HG03175 (cell line): ENCODE measurements at regions not wholly inside any gene's neighbourhood (a gene's known extent, or its start where the extent isn't known, plus 50 kb on each side); places are given as distances from the start of the nearest gene placed in this dataset.

ENCODE experiments used
- ATAC-seq: cut with Tn5 transposase; IDR thresholded peaks from one replicate; pipeline ENCODE4 v1.9.1; 2021; ENCODE audit warnings: mild to moderate bottlenecking, moderate library complexity; ENCODE audit not compliant: unreplicated experiment

GRCh38 chr2:181240844-181241243 lies 216.3 kb upstream of the ITGA4 start:
- ATAC-seq, result no peak

DNA sequence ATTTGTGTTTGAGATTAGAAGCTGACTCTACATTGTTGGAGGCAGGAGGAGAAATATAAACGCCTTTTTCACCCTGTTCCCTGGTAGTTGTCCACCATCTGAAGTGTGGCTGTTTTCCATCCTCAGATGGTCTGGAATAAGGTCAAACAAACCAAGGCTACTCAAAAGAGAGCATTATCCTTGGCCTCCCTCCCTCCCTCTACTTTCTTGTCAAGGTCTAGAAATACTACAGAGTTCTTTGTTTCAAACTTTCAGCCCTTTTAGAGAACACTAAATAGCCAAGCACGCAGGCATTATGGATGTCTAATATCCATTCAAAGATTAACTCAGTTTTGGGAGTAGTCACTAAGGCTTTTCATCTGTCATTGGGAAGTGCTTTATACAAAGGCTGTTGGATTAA lies 215.8 kb upstream of the ITGA4 start:
- ATAC-seq, result peak; percentile 4

DNA sequence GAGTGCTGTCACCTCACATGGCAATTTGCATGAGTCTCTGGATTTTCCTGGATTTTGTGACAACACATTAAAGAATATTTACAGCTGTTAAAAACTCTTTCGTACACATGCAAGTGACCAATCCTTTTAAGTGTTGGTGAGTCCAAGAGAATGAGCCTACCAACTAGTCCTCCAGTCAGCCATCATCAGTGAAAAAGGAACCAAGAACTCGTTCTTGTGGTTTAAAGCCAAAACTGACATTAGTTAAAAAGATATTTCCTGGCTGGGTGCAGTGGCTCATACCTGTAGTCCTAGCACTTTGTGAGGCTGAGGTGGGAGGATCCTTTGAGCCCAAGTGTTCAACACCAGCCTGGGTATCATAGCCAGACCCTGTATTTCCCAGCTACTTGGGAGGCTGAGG lies 215.4 kb upstream of the ITGA4 start:
- ATAC-seq, result peak; percentile 88

- no peak for ATAC-seq
These were observed 214.9 kb upstream of the ITGA4 start for GRCh38 chr2:181242262-181242661.

DNA sequence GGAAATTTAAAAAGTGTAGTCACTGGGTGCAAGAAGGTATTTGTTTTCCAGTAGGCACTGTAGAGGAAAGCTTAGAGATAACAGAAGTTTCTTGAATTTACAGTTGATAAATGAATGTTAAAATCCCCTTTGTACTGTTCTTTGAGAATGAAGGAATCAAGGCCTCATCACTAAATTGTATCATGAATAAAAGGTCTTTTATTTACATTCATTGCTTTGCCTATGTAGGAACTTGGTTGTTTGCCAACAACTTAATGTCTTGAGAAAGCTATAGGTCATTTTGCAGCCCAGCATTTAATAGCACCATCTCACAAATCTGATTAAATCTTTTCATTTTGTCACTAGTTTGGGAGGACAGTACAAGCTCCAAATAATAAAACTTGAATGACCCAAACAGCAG lies 213.9 kb upstream of the ITGA4 start:
- ATAC-seq, result no peak

DNA sequence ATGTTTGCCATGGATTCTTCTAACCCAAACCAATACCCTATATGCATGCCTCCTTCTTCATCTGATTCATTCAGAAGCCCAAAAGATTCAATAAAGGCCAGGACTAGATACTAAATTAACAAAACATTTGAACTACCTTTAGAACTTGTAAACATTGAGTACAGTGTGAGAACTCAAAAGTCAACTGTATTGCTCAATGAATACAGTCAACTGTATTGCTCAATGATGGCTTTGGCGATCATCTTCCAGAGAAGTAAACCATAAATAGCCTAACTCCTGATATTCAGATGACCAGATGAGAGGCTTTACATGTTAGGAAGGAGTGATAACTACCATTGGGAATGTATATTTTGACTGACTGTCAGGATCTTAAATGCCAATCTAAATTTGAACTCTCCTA lies 206.5 kb upstream of the ITGA4 start:
- ATAC-seq, result no peak

DNA sequence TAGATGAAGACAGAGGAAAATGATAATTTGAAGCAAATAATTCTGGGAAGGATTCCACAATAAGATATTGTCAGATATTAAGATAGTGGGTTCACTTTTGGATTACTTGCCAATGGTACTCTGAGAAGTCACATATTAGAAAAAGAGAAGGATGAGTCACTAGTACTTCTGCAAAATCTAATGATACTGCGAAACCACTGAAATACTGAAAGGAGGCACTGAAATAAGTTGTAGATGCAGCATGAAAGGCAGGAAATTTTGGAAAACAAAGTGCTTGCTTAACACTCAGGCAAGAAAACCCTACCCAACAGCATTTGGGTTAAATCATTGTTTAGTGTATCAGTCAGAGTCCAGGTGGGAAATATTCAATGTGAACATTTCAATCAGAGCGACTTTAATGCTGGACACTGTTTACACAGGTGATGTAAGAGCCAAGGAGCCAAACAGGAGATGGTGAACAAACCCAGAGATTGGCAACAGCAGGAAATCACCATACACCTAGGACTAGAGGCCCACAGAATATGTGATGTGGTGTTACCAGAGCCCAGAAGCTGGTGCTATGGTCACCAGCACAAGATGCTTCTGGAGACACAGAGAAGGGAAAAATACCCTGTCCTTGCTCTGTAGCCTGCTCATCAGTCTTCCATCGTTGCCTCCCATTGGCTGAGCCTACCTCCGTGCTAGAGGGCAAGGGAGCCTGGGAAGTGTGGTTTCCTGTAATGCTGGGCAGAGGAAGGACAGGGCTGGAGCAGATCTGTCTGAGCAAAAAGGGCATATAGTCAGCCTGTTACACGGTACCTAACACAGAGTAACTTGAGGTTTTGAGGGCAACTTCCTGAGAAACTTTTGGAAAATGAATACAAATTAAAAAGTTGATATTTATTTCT lies 204.7 kb upstream of the ITGA4 start:
- no peak for ATAC-seq

GRCh38 chr2:181253438-181253837 lies 203.7 kb upstream of the ITGA4 start:
- ATAC-seq, result no peak

GRCh38 chr2:181255651-181256050 lies 201.5 kb upstream of the ITGA4 start:
- ATAC-seq, result no peak

DNA sequence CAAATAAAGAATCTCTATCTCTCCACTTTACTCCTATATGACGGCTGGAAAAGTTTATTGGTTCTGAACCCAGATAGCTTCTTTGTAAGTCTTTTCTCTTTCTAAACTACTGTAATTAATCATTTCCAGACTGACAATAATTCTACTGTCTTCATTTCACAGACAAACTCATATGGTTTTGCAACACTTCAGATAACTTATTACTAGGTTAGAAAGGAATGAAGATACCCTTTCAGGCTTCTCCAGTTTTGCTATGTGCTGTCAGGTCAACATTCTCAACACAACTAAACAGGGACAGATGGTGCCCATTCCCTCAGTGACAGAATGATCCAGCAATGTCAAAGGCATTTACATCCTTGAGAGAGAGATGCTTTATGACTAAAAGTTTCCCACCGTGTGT lies 198.5 kb upstream of the ITGA4 start:
- ATAC-seq, result no peak

- no peak for ATAC-seq
These were observed 194.4 kb upstream of the ITGA4 start for GRCh38 chr2:181262782-181263181.

GRCh38 chr2:181264001-181264400 lies 193.2 kb upstream of the ITGA4 start:
- ATAC-seq, result no peak

- no peak for ATAC-seq
These were observed 192.7 kb upstream of the ITGA4 start for GRCh38 chr2:181264441-181264840.

GRCh38 chr2:181266614-181267013 lies 190.6 kb upstream of the ITGA4 start:
- ATAC-seq, result no peak

GRCh38 chr2:181268174-181268867 lies 188.9 kb upstream of the ITGA4 start:
- peak; percentile 65 for ATAC-seq

DNA sequence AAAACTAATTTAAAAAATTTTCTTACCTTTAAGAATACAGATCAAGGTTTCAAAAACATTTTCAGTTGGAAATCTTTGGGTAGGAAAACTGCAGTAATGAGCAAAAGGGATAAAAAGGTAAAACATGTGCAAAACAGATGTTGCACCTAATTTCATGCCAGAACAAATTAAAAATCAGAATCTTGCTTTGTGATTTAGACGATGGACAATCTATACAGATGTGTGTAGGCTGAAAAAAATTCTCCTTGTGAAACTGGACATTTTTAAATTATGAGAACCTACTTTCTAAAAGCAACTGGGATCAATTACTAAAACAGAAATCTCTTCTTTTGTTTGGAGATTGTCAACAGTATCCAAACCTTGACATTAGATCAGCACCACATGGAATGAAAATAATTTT lies 183.2 kb upstream of the ITGA4 start:
- no peak for ATAC-seq

- no peak for ATAC-seq
These were observed 181.5 kb upstream of the ITGA4 start for GRCh38 chr2:181275643-181276070.

GRCh38 chr2:181281206-181281832 lies 175.9 kb upstream of the ITGA4 start:
- no peak for ATAC-seq

DNA sequence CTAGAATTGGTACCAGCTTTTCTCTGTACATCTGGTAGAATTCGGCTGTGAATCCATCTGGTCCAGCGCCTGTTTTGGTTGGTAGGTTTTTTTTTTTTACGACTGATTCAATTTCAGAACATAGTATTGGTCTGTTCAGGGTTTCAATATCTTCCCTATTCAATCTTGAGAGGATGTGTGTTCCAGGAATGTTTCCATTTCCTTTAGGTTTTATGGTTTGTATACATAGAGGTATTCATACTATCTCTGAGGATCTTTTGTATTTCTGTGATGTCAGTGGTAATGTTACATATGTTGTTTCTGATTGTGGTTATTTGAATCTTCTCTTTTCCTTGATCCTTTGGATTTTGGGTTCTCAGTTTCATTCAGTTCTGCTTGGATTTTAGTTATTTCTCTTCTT lies 172.1 kb upstream of the ITGA4 start:
- ATAC-seq, result no peak

GRCh38 chr2:181289698-181290097 lies 167.5 kb upstream of the ITGA4 start:
- ATAC-seq, result no peak

DNA sequence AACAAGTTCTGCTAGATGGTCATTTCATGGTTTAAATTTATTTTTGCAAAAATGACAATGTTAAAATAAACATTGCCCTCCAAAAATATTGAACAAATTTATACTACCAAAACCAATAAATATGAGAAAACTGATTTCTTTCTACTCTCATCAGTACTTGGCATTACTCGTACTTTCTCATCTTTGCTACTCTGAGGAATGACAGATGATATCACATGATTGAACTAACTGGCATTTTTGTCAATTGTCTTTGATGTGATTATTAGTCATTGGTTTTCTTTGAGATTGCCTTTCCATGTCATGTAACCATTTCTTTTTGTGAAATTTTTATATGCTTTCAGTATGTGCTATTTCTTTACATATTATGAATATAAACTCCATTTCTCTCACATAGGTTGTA lies 167.0 kb upstream of the ITGA4 start:
- ATAC-seq, result no peak

DNA sequence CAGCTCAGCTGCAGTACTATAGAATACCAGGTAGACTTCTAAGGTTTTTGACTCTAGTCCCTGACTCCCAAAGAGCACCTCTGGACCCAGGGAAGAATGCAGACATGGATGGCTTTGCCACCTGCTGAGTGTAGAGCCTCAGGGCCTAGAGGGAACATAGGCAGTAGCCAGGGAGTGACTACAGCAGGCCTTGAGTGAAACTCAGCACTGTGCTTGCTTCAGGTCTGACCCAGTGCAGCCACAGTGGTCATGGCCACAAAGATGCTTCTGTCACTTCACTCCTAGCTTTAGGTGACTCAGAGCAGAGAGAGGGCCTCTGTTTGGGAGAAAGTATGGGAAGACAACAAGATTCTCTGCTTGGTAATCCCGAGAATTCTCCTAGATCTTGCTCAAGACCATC lies 162.2 kb upstream of the ITGA4 start:
- ATAC-seq, result no peak
